Body of pancreas (tissue), 4 donors: ENCODE measurements at regions not wholly inside any gene's neighbourhood (a gene's known extent, or its start where the extent isn't known, plus 50 kb on each side); places are given as distances from the start of the nearest gene placed in this dataset.

Experiments used
- POLR2A ChIP-seq, 3 donors: fragments of 450-650 bp; IDR thresholded peaks; one replicate each; pipeline ENCODE4 v1.6.1; 2016; ENCODE audit warnings: antibody characterized with exemption in 3 of 3, mild to moderate bottlenecking in 2 of 3
- TF ChIP-seq, protein P1 (sequence below), 7 experiments: fragments of 450-650 bp in 4 of 7; fragments of 200-600 bp in 3 of 7; sonication (generic) in 3 of 7; IDR thresholded peaks; one replicate each; pipeline ENCODE4 v1.5.1; 2016 to 2019; ENCODE audit warnings: antibody characterized with exemption in 7 of 7

DNA sequence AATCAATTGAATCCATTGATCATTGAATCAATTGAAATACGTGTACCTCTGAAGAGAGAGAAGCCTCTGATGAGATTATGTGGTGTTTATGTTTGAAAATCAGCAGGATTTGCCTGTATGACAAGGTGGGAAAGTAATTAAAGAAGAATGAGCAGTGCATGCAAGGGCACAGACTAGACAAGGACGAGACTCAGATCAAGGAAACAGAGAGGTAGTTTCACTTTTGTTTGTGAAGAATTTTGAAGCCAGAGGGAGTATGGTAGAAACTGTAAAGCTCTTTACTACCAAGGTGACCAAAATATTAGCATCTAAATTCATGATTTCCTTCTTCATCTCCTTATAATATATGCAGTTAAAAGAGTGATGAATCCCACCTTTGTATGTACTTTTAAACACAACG is 1830.0 kb upstream of the IGFBP7 start:
- TF ChIP-seq POLR2A (IDR thresholded peaks at IDR 0.05), result no peak
- TF ChIP-seq, protein P1, sequence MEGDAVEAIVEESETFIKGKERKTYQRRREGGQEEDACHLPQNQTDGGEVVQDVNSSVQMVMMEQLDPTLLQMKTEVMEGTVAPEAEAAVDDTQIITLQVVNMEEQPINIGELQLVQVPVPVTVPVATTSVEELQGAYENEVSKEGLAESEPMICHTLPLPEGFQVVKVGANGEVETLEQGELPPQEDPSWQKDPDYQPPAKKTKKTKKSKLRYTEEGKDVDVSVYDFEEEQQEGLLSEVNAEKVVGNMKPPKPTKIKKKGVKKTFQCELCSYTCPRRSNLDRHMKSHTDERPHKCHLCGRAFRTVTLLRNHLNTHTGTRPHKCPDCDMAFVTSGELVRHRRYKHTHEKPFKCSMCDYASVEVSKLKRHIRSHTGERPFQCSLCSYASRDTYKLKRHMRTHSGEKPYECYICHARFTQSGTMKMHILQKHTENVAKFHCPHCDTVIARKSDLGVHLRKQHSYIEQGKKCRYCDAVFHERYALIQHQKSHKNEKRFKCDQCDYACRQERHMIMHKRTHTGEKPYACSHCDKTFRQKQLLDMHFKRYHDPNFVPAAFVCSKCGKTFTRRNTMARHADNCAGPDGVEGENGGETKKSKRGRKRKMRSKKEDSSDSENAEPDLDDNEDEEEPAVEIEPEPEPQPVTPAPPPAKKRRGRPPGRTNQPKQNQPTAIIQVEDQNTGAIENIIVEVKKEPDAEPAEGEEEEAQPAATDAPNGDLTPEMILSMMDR (IDR thresholded peaks at IDR 0.05), result no peak
